ENCODE measurements at regions not wholly inside any gene's neighbourhood (a gene's known extent, or its start where the extent isn't known, plus 50 kb on each side); places are given as distances from the start of the nearest gene placed in this dataset.

GRCh38 chr10:20601941-20602461, 295.1 kb downstream of the NEBL start:
- no peak overlapping the region for H4K8ac ChIP-seq (ENCODE audit: extremely low read depth, insufficient read depth, low read length)
- no peaks in the 10 kb centered on the region for H4K20me1 ChIP-seq (replicated peaks in 1 of 2; ENCODE audit: control insufficient read depth in 1 of 2, insufficient read depth in 2 of 2, low read length in 2 of 2)
- no peak for FAIRE-seq

More at GRCh38 chr10:20601941-20602461, 295.1 kb downstream of the NEBL start:
- no peak overlapping the region for H2BK15ac ChIP-seq (ENCODE audit: low read length)
- no peaks in the 10 kb centered on the region for H3K27me3 ChIP-seq (replicated peaks in 1 of 4; ENCODE audit: control insufficient read depth in 3 of 4, extremely low read depth in 1 of 4, insufficient read depth in 3 of 4, low read length in 3 of 4)
- H3K4me1 ChIP-seq (replicated peaks in 1 of 4; ENCODE audit: control insufficient read depth in 3 of 4, insufficient read depth in 4 of 4, low read length in 3 of 4) = peaks cover 0 to 11% (median 5%) of the 10 kb centered on the region in 4 experiments; a peak in 4 of 7 replicates
- H4K5ac ChIP-seq (ENCODE audit: insufficient read length, low read depth, low read length) = no peak overlapping the region
- H3K79me2 ChIP-seq (ENCODE audit: control insufficient read depth in 1 of 2, insufficient read depth in 2 of 2, low read length in 2 of 2) = no peaks in the 10 kb centered on the region
- ChIA-PET POLR2A (ENCODE audit: partially characterized antibody) (no interaction called here), CTCF (ENCODE audit: partially characterized antibody) (no interaction called here)
- no peak overlapping the region for H3K23ac ChIP-seq (ENCODE audit: insufficient read length)
- no peaks in the 10 kb centered on the region for H3K36me3 ChIP-seq (ENCODE audit: control insufficient read depth in 2 of 4, insufficient read depth in 4 of 4, low read length in 3 of 4)
- no peak overlapping the region for H2AFZ ChIP-seq (ENCODE audit: low read length)
- H4K91ac ChIP-seq (replicated peaks; ENCODE audit: insufficient read length, low read length) = no peak overlapping the region
- no peaks in the 10 kb centered on the region for H3K9me3 ChIP-seq (ENCODE audit: insufficient read depth in 2 of 2, low read depth in 1 of 2, low read length in 1 of 2)
- H3K4ac ChIP-seq (replicated peaks; ENCODE audit: insufficient read length, low read depth, low read length) = no peak overlapping the region
- H3K23me2 ChIP-seq (ENCODE audit: low read depth, low read length) = no peaks in the 10 kb centered on the region
- H2AK5ac ChIP-seq (ENCODE audit: low read depth, low read length) = no peak overlapping the region
- H2BK120ac ChIP-seq (replicated peaks; ENCODE audit: low read depth, low read length) = no peak overlapping the region
- H2BK20ac ChIP-seq (ENCODE audit: low read length) = no peak overlapping the region
- WGBS, 2 experiments (ENCODE audit: extremely low coverage in 1 of 2, insufficient coverage in 1 of 2, insufficient read length in 1 of 2, insufficient replicate concordance in 2 of 2, low coverage in 1 of 2, low lambda C conversion rate in 2 of 2, missing lambda C conversion rate in 1 of 2) = 91% methylated on average over 1 of the region's 1 CpG; no CpG with 5 or more reads in 1 of the 2 experiments
- no peak overlapping the region for H3K18ac ChIP-seq (ENCODE audit: extremely low read depth, low read length)
- no peaks in the 10 kb centered on the region for H3K79me1 ChIP-seq (ENCODE audit: low read depth, low read length)
- H3K27ac ChIP-seq (ENCODE audit: low read depth, low read length) = no peak overlapping the region
- DNase-seq (ENCODE audit: low read depth in 1 of 2, low spot score in 2 of 2) = no peak
- TF ChIP-seq SP2 (IDR thresholded peaks at IDR 0.05; ENCODE audit: low read length) (no peak), POLR2AphosphoS5 (IDR thresholded peaks at IDR 0.05; ENCODE audit: low read depth, low read length) (no peak), GTF2F1 (IDR thresholded peaks at IDR 0.05; ENCODE audit: borderline replicate concordance, low read depth, low read length) (no peak), SP1 (IDR thresholded peaks at IDR 0.05; ENCODE audit: low read depth, low read length) (no peak), TCF12 (IDR thresholded peaks at IDR 0.05; ENCODE audit: low read depth, low read length) (no peak), ATF2 (IDR thresholded peaks at IDR 0.05; ENCODE audit: low read length) (no peak), RXRA (IDR thresholded peaks at IDR 0.05; ENCODE audit: insufficient read depth, low read depth, low read length) (no peak), NANOG (IDR thresholded peaks at IDR 0.05; ENCODE audit: insufficient read depth, low read depth, low read length, poor library complexity, severe bottlenecking) (no peak), RNF2 (IDR thresholded peaks at IDR 0.05; ENCODE audit: borderline replicate concordance, low read depth, low read length, missing control alignments, poor library complexity, severe bottlenecking) (no peak), ASH2L (IDR thresholded peaks at IDR 0.05; ENCODE audit: low read length) (no peak), CHD1 (IDR thresholded peaks at IDR 0.05; ENCODE audit: low read depth, low read length) (no peak), BCL11A (IDR thresholded peaks at IDR 0.05; ENCODE audit: low read depth in 2 of 2, low read length in 2 of 2) (no peak)
- no peak overlapping the region for H3K14ac ChIP-seq (ENCODE audit: insufficient read length)
- H3K4me2 ChIP-seq (ENCODE audit: insufficient read depth in 1 of 2, low read depth in 2 of 2, low read length in 2 of 2) = no peak overlapping the region
- no peak overlapping the region for H3K9ac ChIP-seq (replicated peaks in 1 of 4; ENCODE audit: extremely low read depth in 1 of 4, low read depth in 3 of 4, low read length in 3 of 4)
- no peak overlapping the region for H3K4me3 ChIP-seq (ENCODE audit: extremely low read depth in 1 of 4, insufficient read depth in 2 of 4, low read depth in 3 of 4, low read length in 4 of 4)
- no peak overlapping the region for H3K56ac ChIP-seq (replicated peaks; ENCODE audit: insufficient read length, low read depth, low read length)
- no peak overlapping the region for H2BK12ac ChIP-seq (ENCODE audit: low read depth, low read length)
- no peak overlapping the region for H2BK5ac ChIP-seq (ENCODE audit: low read depth, low read length)

Data from H1 (cell line).